B cell (primary cell): ENCODE measurements at regions not wholly inside any gene's neighbourhood (a gene's known extent, or its start where the extent isn't known, plus 50 kb on each side); places are given as distances from the start of the nearest gene placed in this dataset.

ENCODE experiments used
- CTCF ChIP-seq: fragments of 200-600 bp; IDR thresholded peaks from one replicate; pipeline ENCODE4 v1.8.0; 2022; ENCODE audit warnings: antibody characterized with exemption, mild to moderate bottlenecking
- EZH2 ChIP-seq: IDR thresholded peaks from 2 replicates; pipeline ENCODE4 v1.6.1; 2012; ENCODE audit warnings: borderline replicate concordance, low read depth, mild to moderate bottlenecking, moderate library complexity, low read length; ENCODE audit not compliant: insufficient read depth, poor library complexity, severe bottlenecking

DNA sequence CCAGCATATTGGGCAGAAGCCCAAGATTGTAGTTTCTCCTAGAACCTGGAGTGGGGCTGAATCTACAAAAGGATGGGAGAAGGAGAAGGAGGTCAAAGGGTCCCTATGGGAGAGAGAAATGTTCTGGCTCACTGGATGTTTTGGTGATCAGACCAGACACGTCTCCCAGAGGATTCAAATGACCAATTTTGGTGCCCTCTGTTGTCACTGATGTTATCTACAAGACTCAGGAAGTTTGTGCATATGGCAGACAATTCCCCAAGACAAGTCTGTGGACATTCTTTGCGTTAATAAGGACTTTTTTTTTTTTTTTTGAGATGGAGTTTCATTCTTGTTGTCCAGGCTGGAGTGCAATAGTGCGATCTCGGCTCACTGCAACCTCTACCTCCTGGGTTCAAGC, 137.2 kb upstream of the SMARCA2 start:
- TF ChIP-seq CTCF (no peak), EZH2 (no peak)
